ENCODE measurements at regions not wholly inside any gene's neighbourhood (a gene's known extent, or its start where the extent isn't known, plus 50 kb on each side); places are given as distances from the start of the nearest gene placed in this dataset.

GRCh38 chr2:16719485-16719808 is 53.8 kb upstream of the CYRIA start:
- POLR2A ChIA-PET = no interaction called here
- CTCF ChIA-PET = no interaction called here

GRCh38 chr2:16718576-16719484 is 53.2 kb upstream of the CYRIA start:
- POLR2A ChIA-PET = no interaction called here
- CTCF ChIA-PET = no interaction called here

- ChIA-PET POLR2A (no interaction called here), CTCF (no interaction called here)
Measured at GRCh38 chr2:16717477-16717876, 51.8 kb upstream of the CYRIA start.

GRCh38 chr2:16716944-16717343 is 51.3 kb upstream of the CYRIA start:
- ChIA-PET POLR2A (no interaction called here), CTCF (no interaction called here)

GRCh38 chr2:16716024-16716423 is 50.4 kb upstream of the CYRIA start:
- CTCF ChIA-PET = no interaction called here
- POLR2A ChIA-PET = no interaction called here
